K562 (cell line): ENCODE measurements at regions not wholly inside any gene's neighbourhood (a gene's known extent, or its start where the extent isn't known, plus 50 kb on each side); places are given as distances from the start of the nearest gene placed in this dataset.

Experiments
- ATAC-seq: fragments of 200-7000 bp; cut with Tn5 transposase; 3 replicates; pipeline ENCODE4 v1.9.1; 2020; ENCODE audit warnings: moderate library complexity
- BruUV-seq: library from RNA; stranded (reverse); fragments of 400-500 nt; replicated peaks from 2 replicates; lab custom pipeline; 2021; lab: Mats Ljungman, UMichigan
- CTCF ChIA-PET: fragments of 300-600 bp; formaldehyde crosslinking; extraction: SDS; loops from one replicate; lab custom pipeline; 2021; ENCODE audit warnings: low intra/inter-chr PET ratio; lab: Yijun Ruan, JAX
- POLR2A ChIA-PET: fragments of 300-600, 350-650 bp; sonication (Branson Sonifier 250); formaldehyde crosslinking; extraction: SDS; loops from one replicate; lab custom pipeline; 2021; ENCODE audit warnings: antibody characterized with exemption, inconsistent platforms; lab: Yijun Ruan, JAX
- DNase-seq, 4 experiments: peaks; one replicate each; pipeline versions ENCODE4 v3.0.0 to v3.0.0-alpha.2; 2011 to 2018; ENCODE audit warnings: low spot score in 3 of 4, mixed read lengths in 3 of 4; ENCODE audit errors: extremely low read depth in 1 of 4
- FAIRE-seq: peaks from 2 replicates; lab custom pipeline; 2011; peaks lifted over from hg19 to GRCh38; lab: Jason Lieb, UNC
- H2AFZ ChIP-seq: 2 replicates; pipeline ENCODE4 v1.6.0; 2011; ENCODE audit warnings: low read depth, low read length, control low read depth, inconsistent platforms
- H3K27ac ChIP-seq: fragments of 200-600 bp; 3 replicates; pipeline ENCODE4 v1.8.0; 2011; ENCODE audit warnings: low read depth, mild to moderate bottlenecking, control low read depth, inconsistent platforms, low read length, moderate library complexity, mixed read lengths; ENCODE audit errors: extremely low read depth
- H3K27me3 ChIP-seq, 2 experiments: fragments of 300-600 bp in 1 of 2; 2 replicates in 1 of 2; 3 replicates in 1 of 2; pipeline versions ENCODE4 v1.6.0 to v1.8.0; 2011; ENCODE audit warnings: inconsistent platforms in 2 of 2, low read length in 2 of 2, mild to moderate bottlenecking in 1 of 2, mixed read lengths in 1 of 2, moderate library complexity in 1 of 2; ENCODE audit not compliant: control insufficient read depth in 2 of 2, insufficient read depth in 2 of 2
- H3K36me3 ChIP-seq: fragments of 300-600 bp; 3 replicates; pipeline ENCODE4 v1.8.0; 2011; ENCODE audit warnings: mild to moderate bottlenecking, low read length, inconsistent platforms; ENCODE audit not compliant: control insufficient read depth, insufficient read depth
- H3K4me1 ChIP-seq, 2 experiments: fragments of 200-600 bp in 1 of 2; replicated peaks in 1 of 2; 2 replicates in 1 of 2; 3 replicates in 1 of 2; pipeline versions ENCODE4 v1.5.1 to v1.8.0; 2011; ENCODE audit warnings: inconsistent platforms in 2 of 2, low read length in 2 of 2, mild to moderate bottlenecking in 1 of 2, mixed read lengths in 1 of 2, moderate library complexity in 1 of 2; ENCODE audit not compliant: control insufficient read depth in 2 of 2, insufficient read depth in 2 of 2
- H3K4me2 ChIP-seq: 2 replicates; pipeline ENCODE4 v1.6.1; 2011; ENCODE audit warnings: low read length, control low read depth, inconsistent platforms, mixed read lengths; ENCODE audit not compliant: insufficient read depth
- H3K4me3 ChIP-seq: fragments of 200-600 bp; sonication (generic), shearing (Covaris generic); 2 replicates; pipeline ENCODE4 v1.5.1; 2016; ENCODE audit warnings: control low read depth, inconsistent platforms
- H3K79me2 ChIP-seq: fragments of 200-600 bp; 3 replicates; pipeline ENCODE4 v1.8.0; 2011; ENCODE audit warnings: low read length, inconsistent platforms; ENCODE audit not compliant: control insufficient read depth, insufficient read depth
- H3K9ac ChIP-seq, 2 experiments: 2 replicates each; pipeline versions ENCODE4 v1.6.0 to v1.6.1; 2011; ENCODE audit warnings: low read depth in 2 of 2, low read length in 2 of 2, control low read depth in 1 of 2, inconsistent platforms in 1 of 2, mild to moderate bottlenecking in 1 of 2, mixed read lengths in 1 of 2; ENCODE audit not compliant: insufficient read depth in 1 of 2
- H3K9me1 ChIP-seq: one replicate; pipeline ENCODE4 v1.6.0; 2011; ENCODE audit warnings: inconsistent platforms, mild to moderate bottlenecking, low read length, moderate library complexity; ENCODE audit not compliant: control insufficient read depth, insufficient read depth
- H3K9me3 ChIP-seq: replicated peaks from 2 replicates; pipeline ENCODE4 v1.5.1; 2011; ENCODE audit warnings: low read depth, low read length, inconsistent platforms; ENCODE audit not compliant: control insufficient read depth, insufficient read depth
- H4K20me1 ChIP-seq: replicated peaks from 2 replicates; pipeline ENCODE4 v1.6.1; 2011; ENCODE audit warnings: low read length, inconsistent platforms, mixed read lengths; ENCODE audit not compliant: control insufficient read depth, insufficient read depth
- BCL6 ChIP-seq: fragments of 250-450 bp; sonication (Bioruptor Pico); IDR thresholded peaks from 2 replicates; pipeline ENCODE4 v1.4.0; 2020
- CHCHD3 ChIP-seq: fragments of 250-450 bp; sonication (Bioruptor Pico); IDR thresholded peaks from 2 replicates; pipeline ENCODE4 v2.1.2; 2022; ENCODE audit warnings: mild to moderate bottlenecking
- CREBBP ChIP-seq: IDR thresholded peaks from one replicate; pipeline ENCODE4 v1.6.1; 2012; ENCODE audit warnings: low read depth, mild to moderate bottlenecking, control low read depth, inconsistent platforms, low read length
- KDM1A ChIP-seq, 2 experiments: fragments of 450-650 bp; IDR thresholded peaks; 2 replicates each; pipeline ENCODE4 v1.6.1; 2016; ENCODE audit warnings: mild to moderate bottlenecking in 2 of 2
- MCM7 ChIP-seq, 2 experiments: fragments of 450-650 bp; IDR thresholded peaks; 2 replicates each; pipeline ENCODE4 v1.6.1; 2016 to 2018
- NFIC ChIP-seq: fragments of 450-650 bp; IDR thresholded peaks from 2 replicates; pipeline ENCODE4 v1.6.1; 2017; ENCODE audit warnings: mild to moderate bottlenecking, inconsistent platforms
- ZNF124 ChIP-seq: sonication (generic); formaldehyde crosslinking; IDR thresholded peaks from 2 replicates; pipeline ENCODE4 v1.8.1; 2022; ENCODE audit warnings: missing genetic modification reagents
- ZNF444 ChIP-seq: fragments of 250-450 bp; sonication (Bioruptor Pico); IDR thresholded peaks from 2 replicates; pipeline ENCODE4 v1.4.0; 2020; ENCODE audit warnings: mild to moderate bottlenecking, moderate library complexity
- ZNF561 ChIP-seq: fragments of 450-650 bp; formaldehyde crosslinking; conservative IDR thresholded peaks from 2 replicates; pipeline ENCODE4 v1.4.0; 2020; ENCODE audit warnings: mild to moderate bottlenecking, moderate library complexity
- WGBS: fragments of 100-300 bp; shearing (Covaris generic); methylation state at CpG from one replicate; pipeline ENCODE4 v1.1.6; 2016; ENCODE audit warnings: low coverage, mixed read lengths; ENCODE audit not compliant: insufficient coverage; ENCODE audit errors: missing lambda C conversion rate; 5-methylcytosine and 5-hydroxymethylcytosine counted together
- in situ Hi-C: fragments of 300-500 bp; cut with MboI; formaldehyde crosslinking; loops from 4 replicates; pipeline ENCODE4 v1.15.0; 2018; ENCODE audit warnings: inconsistent platforms, mixed read lengths
- intact Hi-C: fragments of 100-400 bp; cut with micrococcal nuclease; formaldehyde crosslinking; loops from 2 replicates; pipeline ENCODE4 v1.14.2; 2022
- TF ChIP-seq, protein P1 (sequence below): fragments of 450-650 bp; IDR thresholded peaks from 2 replicates; pipeline ENCODE4 v1.6.1; 2016; ENCODE audit warnings: borderline replicate concordance
- TF ChIP-seq, protein P2 (sequence below): fragments of 200-400 bp; formaldehyde crosslinking; IDR thresholded peaks from 2 replicates; pipeline ENCODE4 v1.6.1; 2017; ENCODE audit warnings: mild to moderate bottlenecking, low read depth, low read length, moderate library complexity
- TF ChIP-seq, protein P3 (sequence below): sonication (generic); formaldehyde crosslinking; IDR thresholded peaks from 2 replicates; pipeline ENCODE4 v1.8.1; 2023; ENCODE audit warnings: mild to moderate bottlenecking, missing genetic modification reagents

DNA sequence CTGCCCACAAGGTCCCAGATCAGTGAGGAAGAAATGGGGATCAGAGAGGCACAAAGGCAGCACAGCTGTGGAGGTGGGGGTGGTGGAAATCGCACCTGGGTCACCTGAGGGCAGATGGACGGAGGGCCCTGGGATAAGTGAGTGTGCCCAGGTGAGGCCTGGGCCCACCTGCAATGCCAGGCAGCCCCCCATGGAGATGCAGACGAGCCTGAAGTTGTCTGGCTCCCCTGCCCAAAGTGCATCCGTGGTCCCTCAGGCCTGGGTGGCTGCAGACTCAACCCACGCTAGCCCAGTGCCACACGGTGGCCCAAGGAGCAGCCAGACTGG lies 84.9 kb downstream of the NCOR2 start:
- in situ Hi-C loops, result no loop called here
- ATAC-seq, result no peak
- H3K9me1 ChIP-seq, result peaks cover 3% of the 10 kb centered on the region
- H4K20me1 ChIP-seq, result peaks cover 13% of the 10 kb centered on the region; the same call in 1 of the 2 replicates
- WGBS, result 93% methylated on average over 6 of the region's 6 CpGs
- no peak for TF ChIP-seq MCM7 (IDR thresholded peaks at IDR 0.05)
- no peak for TF ChIP-seq CHCHD3 (CRISPR knock-in tag)
- no peak for TF ChIP-seq ZNF124 (CRISPR knock-in tag)
- TF ChIP-seq, protein P1, sequence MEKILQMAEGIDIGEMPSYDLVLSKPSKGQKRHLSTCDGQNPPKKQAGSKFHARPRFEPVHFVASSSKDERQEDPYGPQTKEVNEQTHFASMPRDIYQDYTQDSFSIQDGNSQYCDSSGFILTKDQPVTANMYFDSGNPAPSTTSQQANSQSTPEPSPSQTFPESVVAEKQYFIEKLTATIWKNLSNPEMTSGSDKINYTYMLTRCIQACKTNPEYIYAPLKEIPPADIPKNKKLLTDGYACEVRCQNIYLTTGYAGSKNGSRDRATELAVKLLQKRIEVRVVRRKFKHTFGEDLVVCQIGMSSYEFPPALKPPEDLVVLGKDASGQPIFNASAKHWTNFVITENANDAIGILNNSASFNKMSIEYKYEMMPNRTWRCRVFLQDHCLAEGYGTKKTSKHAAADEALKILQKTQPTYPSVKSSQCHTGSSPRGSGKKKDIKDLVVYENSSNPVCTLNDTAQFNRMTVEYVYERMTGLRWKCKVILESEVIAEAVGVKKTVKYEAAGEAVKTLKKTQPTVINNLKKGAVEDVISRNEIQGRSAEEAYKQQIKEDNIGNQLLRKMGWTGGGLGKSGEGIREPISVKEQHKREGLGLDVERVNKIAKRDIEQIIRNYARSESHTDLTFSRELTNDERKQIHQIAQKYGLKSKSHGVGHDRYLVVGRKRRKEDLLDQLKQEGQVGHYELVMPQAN, result no peak
- TF ChIP-seq, protein P2, sequence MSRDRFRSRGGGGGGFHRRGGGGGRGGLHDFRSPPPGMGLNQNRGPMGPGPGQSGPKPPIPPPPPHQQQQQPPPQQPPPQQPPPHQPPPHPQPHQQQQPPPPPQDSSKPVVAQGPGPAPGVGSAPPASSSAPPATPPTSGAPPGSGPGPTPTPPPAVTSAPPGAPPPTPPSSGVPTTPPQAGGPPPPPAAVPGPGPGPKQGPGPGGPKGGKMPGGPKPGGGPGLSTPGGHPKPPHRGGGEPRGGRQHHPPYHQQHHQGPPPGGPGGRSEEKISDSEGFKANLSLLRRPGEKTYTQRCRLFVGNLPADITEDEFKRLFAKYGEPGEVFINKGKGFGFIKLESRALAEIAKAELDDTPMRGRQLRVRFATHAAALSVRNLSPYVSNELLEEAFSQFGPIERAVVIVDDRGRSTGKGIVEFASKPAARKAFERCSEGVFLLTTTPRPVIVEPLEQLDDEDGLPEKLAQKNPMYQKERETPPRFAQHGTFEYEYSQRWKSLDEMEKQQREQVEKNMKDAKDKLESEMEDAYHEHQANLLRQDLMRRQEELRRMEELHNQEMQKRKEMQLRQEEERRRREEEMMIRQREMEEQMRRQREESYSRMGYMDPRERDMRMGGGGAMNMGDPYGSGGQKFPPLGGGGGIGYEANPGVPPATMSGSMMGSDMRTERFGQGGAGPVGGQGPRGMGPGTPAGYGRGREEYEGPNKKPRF, result no peak
- TF ChIP-seq BCL6, result no peak
- no peak for TF ChIP-seq ZNF444
- TF ChIP-seq KDM1A (IDR thresholded peaks at IDR 0.05), result no peak
- TF ChIP-seq, protein P3, sequence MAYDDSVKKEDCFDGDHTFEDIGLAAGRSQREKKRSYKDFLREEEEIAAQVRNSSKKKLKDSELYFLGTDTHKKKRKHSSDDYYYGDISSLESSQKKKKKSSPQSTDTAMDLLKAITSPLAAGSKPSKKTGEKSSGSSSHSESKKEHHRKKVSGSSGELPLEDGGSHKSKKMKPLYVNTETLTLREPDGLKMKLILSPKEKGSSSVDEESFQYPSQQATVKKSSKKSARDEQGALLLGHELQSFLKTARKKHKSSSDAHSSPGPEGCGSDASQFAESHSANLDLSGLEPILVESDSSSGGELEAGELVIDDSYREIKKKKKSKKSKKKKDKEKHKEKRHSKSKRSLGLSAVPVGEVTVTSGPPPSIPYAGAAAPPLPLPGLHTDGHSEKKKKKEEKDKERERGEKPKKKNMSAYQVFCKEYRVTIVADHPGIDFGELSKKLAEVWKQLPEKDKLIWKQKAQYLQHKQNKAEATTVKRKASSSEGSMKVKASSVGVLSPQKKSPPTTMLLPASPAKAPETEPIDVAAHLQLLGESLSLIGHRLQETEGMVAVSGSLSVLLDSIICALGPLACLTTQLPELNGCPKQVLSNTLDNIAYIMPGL (CRISPR knock-in tag), result no peak
- no peak for TF ChIP-seq CREBBP
- no peak for TF ChIP-seq ZNF561
- no peak for TF ChIP-seq NFIC
- TF ChIP-seq, all 486 proteins: peak for 0
- Histone ChIP-seq H3K27me3 (no peaks in the 10 kb centered on the region), H3K4me1 (peaks cover 9 to 75% of the 10 kb centered on the region in 2 experiments), H3K4me2 (no peak overlapping the region), H3K4me3 (no peak overlapping the region), H2AFZ (no peak overlapping the region), H3K79me2 (peaks cover 9% of the 10 kb centered on the region; the same call in 2 of the 3 replicates), H3K9ac (no peak overlapping the region), H3K36me3 (peaks cover 54% of the 10 kb centered on the region; the same call in 2 of the 3 replicates), H3K9me3 (no peaks in the 10 kb centered on the region), H3K27ac (no peak overlapping the region)
- ChIA-PET CTCF (no interaction called here), POLR2A (no interaction called here)
- BruUV-seq, result no TSS peak
- DNase-seq (no peak), FAIRE-seq (no peak)
- intact Hi-C loops, result no loop called here
